Hepatocyte (in vitro differentiated cells): ENCODE measurements at regions not wholly inside any gene's neighbourhood (a gene's known extent, or its start where the extent isn't known, plus 50 kb on each side); places are given as distances from the start of the nearest gene placed in this dataset.

Experiments used
- DNase-seq: peaks from one replicate; pipeline ENCODE4 v3.0.0-alpha.2; 2016; ENCODE audit warnings: low spot score
- H2AFZ ChIP-seq: fragments of 200-600 bp; sonication (generic); 2 replicates; pipeline ENCODE4 v1.6.0; 2016; ENCODE audit warnings: antibody characterized with exemption, mild to moderate bottlenecking
- H3K27ac ChIP-seq: fragments of 200-600 bp; sonication (generic); 2 replicates; pipeline ENCODE4 v1.5.1; 2016; ENCODE audit warnings: mild to moderate bottlenecking
- H3K27me3 ChIP-seq: fragments of 200-600 bp; sonication (generic); 2 replicates; pipeline ENCODE4 v1.6.1; 2016
- H3K36me3 ChIP-seq: fragments of 200-600 bp; sonication (generic); replicated peaks from 2 replicates; pipeline ENCODE4 v1.5.1; 2016; ENCODE audit warnings: low read depth; ENCODE audit not compliant: insufficient read depth
- H3K4me1 ChIP-seq: fragments of 200-600 bp; sonication (generic); 2 replicates; pipeline ENCODE4 v1.5.1; 2016; ENCODE audit warnings: mild to moderate bottlenecking, moderate library complexity; ENCODE audit not compliant: insufficient read depth
- H3K4me2 ChIP-seq: fragments of 200-600 bp; sonication (generic); 2 replicates; pipeline ENCODE4 v1.6.0; 2016
- H3K4me3 ChIP-seq: fragments of 200-600 bp; sonication (generic); 2 replicates; pipeline ENCODE4 v1.5.1; 2016; ENCODE audit warnings: mild to moderate bottlenecking
- H3K79me2 ChIP-seq: fragments of 200-600 bp; sonication (generic); 2 replicates; pipeline ENCODE4 v1.6.0; 2017; ENCODE audit warnings: mild to moderate bottlenecking
- H3K9me2 ChIP-seq: fragments of 200-600 bp; sonication (generic); replicated peaks from 2 replicates; pipeline ENCODE4 v1.6.0; 2017; ENCODE audit warnings: mild to moderate bottlenecking; ENCODE audit not compliant: insufficient read depth
- H3K9me3 ChIP-seq: fragments of 200-600 bp; sonication (generic); 2 replicates; pipeline ENCODE4 v1.5.1; 2016; ENCODE audit warnings: low read depth, mild to moderate bottlenecking
- H4K20me1 ChIP-seq: fragments of 200-600 bp; sonication (generic); 2 replicates; pipeline ENCODE4 v1.6.0; 2016; ENCODE audit warnings: mild to moderate bottlenecking; ENCODE audit not compliant: insufficient read depth, poor library complexity, severe bottlenecking
- EZH2 ChIP-seq: fragments of 200-600 bp; sonication (generic); IDR thresholded peaks from 2 replicates; pipeline ENCODE4 v1.6.1; 2016; ENCODE audit warnings: antibody characterized with exemption, mild to moderate bottlenecking, borderline replicate concordance
- EZH2phosphoT487 ChIP-seq: fragments of 200-600 bp; sonication (generic); IDR thresholded peaks from one replicate; pipeline ENCODE4 v1.6.1; 2018; ENCODE audit warnings: antibody characterized with exemption, mild to moderate bottlenecking, low read depth, moderate library complexity; ENCODE audit not compliant: unreplicated experiment, severe bottlenecking
- WGBS: methylation state at CpG from one replicate; pipeline ENCODE4 v1.1.6; 2016; ENCODE audit warnings: low lambda C conversion rate; ENCODE audit errors: missing lambda C conversion rate; 5-methylcytosine and 5-hydroxymethylcytosine counted together
- TF ChIP-seq, protein P1 (sequence below): fragments of 200-600 bp; sonication (generic); IDR thresholded peaks from 2 replicates; pipeline ENCODE4 v1.5.1; 2016; ENCODE audit warnings: antibody characterized with exemption, mild to moderate bottlenecking; ENCODE audit not compliant: poor library complexity

DNA sequence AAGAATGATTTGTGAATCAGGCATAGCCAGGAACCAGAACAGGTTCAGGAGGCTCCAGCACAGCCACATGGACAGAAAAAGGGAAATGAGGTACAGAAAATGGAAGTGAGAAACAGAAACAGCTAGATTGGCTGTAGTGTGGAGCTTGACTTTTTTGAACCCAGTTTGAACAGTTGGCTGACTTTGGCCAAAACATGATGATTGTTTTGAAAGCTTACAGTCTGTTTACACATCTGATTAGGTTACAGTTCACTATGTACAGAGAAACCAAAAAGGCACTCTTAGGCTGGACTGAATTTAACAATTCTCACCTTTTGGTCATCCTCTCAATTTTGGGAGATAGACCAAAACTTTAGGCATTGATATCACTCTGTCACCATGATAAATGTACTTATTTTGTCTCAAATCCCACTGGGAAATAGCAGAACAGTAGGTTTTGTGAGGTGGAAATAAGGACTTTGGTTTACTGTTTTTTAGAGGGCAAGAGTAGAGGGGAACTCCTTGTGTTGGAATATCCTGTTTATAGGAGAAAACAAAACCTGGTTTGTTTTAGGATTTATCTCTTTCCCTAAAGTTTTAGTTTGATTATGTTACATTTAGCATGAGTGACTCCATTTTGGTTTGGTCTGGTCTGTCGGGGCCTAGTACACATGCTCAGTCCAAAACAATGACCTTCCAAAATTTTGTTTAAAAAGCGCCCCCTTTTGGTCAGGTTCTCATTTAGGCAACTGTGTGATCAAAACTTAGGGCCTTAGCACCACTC, 123.1 kb downstream of the OLIG3 start:
- Histone ChIP-seq H2AFZ (no peak overlapping the region), H3K9me2 (no peaks in the 10 kb centered on the region), H3K27ac (no peak overlapping the region), H3K36me3 (no peaks in the 10 kb centered on the region), H4K20me1 (no peaks in the 10 kb centered on the region), H3K4me1 (no peaks in the 10 kb centered on the region), H3K4me2 (no peak overlapping the region), H3K27me3 (no peaks in the 10 kb centered on the region), H3K4me3 (no peak overlapping the region), H3K9me3 (no peaks in the 10 kb centered on the region), H3K79me2 (no peaks in the 10 kb centered on the region)
- 61% methylated on average over 2 of the region's 2 CpGs for WGBS
- DNase-seq: no peak
- no peak for TF ChIP-seq EZH2phosphoT487
- no peak for TF ChIP-seq EZH2
- TF ChIP-seq, protein P1, sequence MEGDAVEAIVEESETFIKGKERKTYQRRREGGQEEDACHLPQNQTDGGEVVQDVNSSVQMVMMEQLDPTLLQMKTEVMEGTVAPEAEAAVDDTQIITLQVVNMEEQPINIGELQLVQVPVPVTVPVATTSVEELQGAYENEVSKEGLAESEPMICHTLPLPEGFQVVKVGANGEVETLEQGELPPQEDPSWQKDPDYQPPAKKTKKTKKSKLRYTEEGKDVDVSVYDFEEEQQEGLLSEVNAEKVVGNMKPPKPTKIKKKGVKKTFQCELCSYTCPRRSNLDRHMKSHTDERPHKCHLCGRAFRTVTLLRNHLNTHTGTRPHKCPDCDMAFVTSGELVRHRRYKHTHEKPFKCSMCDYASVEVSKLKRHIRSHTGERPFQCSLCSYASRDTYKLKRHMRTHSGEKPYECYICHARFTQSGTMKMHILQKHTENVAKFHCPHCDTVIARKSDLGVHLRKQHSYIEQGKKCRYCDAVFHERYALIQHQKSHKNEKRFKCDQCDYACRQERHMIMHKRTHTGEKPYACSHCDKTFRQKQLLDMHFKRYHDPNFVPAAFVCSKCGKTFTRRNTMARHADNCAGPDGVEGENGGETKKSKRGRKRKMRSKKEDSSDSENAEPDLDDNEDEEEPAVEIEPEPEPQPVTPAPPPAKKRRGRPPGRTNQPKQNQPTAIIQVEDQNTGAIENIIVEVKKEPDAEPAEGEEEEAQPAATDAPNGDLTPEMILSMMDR: no peak

DNA sequence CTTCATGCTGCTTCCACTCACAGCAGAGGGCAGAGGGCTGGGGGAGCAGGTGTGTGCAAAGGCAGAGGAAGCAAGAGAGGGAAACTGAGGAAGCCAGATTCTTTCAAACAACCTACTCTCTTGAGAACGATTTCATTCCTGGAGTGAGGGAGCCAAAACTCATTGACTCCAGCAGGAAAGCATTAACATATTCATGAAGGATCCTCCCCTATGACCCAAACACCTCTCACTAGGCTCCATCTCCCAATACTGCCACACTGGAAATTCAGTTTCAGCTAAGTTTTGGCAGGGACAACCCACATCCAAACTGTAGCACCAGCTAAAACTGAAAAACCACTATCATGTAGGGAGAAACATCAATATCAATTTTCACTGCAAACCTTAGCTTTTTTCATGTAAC, 125.1 kb downstream of the OLIG3 start:
- no peak overlapping the region for H3K4me3 ChIP-seq
- H3K4me2 ChIP-seq: no peak overlapping the region
- WGBS: 59% methylated on average over 1 of the region's 1 CpG
- H3K4me1 ChIP-seq: no peaks in the 10 kb centered on the region
- no peaks in the 10 kb centered on the region for H3K9me3 ChIP-seq
- no peaks in the 10 kb centered on the region for H3K27me3 ChIP-seq
- no peaks in the 10 kb centered on the region for H3K9me2 ChIP-seq
- no peaks in the 10 kb centered on the region for H3K36me3 ChIP-seq
- TF ChIP-seq, protein P1: no peak
- TF ChIP-seq EZH2: no peak
- TF ChIP-seq EZH2phosphoT487: no peak
- no peaks in the 10 kb centered on the region for H4K20me1 ChIP-seq
- H3K27ac ChIP-seq: no peak overlapping the region
- H3K79me2 ChIP-seq: no peaks in the 10 kb centered on the region
- no peak for DNase-seq
- no peak overlapping the region for H2AFZ ChIP-seq

DNA sequence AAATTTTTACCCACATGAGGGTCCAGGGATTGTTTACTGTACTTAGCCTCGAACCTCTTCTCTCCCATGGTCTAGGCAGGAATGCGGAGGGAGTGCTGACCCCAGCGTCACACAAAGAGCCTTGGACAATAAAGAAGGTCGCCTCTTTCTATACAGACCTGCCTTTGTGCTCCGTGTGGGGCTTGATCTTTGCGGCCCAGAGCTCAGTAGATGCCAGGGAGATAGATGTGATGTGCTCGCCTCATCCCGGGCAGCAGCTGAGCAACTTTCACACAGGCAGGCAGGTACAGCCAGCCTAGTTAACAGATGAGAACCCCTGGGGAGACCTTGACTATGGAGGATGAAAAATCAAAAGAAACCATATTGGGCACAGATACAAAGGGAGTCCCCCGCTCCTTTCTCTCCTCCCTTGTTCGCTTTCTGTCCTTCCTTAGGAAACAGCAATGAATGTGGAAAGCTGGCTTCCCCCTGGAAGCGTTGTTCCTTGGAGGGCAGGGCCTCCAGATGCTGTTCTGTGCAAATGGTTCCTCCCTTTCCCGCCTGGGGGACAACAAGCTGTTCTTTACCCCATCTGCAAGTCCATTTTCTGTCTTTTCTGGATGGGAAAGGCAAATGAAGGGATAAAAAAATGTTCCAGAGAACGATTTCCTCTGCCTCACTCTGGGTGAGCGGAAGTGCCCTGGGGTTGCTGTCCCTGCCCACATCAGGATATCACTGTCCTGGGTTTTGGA, 128.3 kb downstream of the OLIG3 start:
- no peak for DNase-seq
- H3K36me3 ChIP-seq: no peaks in the 10 kb centered on the region
- no peak overlapping the region for H3K4me3 ChIP-seq
- H3K9me3 ChIP-seq: no peaks in the 10 kb centered on the region
- H3K4me2 ChIP-seq: no peak overlapping the region
- no peaks in the 10 kb centered on the region for H3K79me2 ChIP-seq
- no peaks in the 10 kb centered on the region for H3K27me3 ChIP-seq
- no peak overlapping the region for H3K27ac ChIP-seq
- TF ChIP-seq, protein P1: no peak
- no peak for TF ChIP-seq EZH2
- no peak for TF ChIP-seq EZH2phosphoT487
- no peaks in the 10 kb centered on the region for H3K9me2 ChIP-seq
- H4K20me1 ChIP-seq: no peaks in the 10 kb centered on the region
- 81% methylated on average over 14 of the region's 14 CpGs for WGBS
- no peak overlapping the region for H2AFZ ChIP-seq
- no peaks in the 10 kb centered on the region for H3K4me1 ChIP-seq
